ENCODE measurements at regions not wholly inside any gene's neighbourhood (a gene's known extent, or its start where the extent isn't known, plus 50 kb on each side); places are given as distances from the start of the nearest gene placed in this dataset.
"Not testable (repeated sequence)": the region's sequence is repeated elsewhere in the genome, so short reads cannot be mapped to it uniquely, and the experiment has no call there.

- DNase-seq (ENCODE audit: low read depth) = no peak
Observed at GRCh38 chr1:187714470-187714869, 885.7 kb downstream of the PLA2G4A start.

GRCh38 chr1:187715483-187715882 lies 886.7 kb downstream of the PLA2G4A start:
- DNase-seq (ENCODE audit: low read depth) = no peak

GRCh38 chr1:187716160-187716559 lies 887.4 kb downstream of the PLA2G4A start:
- no peak for DNase-seq (ENCODE audit: low read depth)

GRCh38 chr1:187718527-187718926 lies 889.8 kb downstream of the PLA2G4A start:
- no peak for DNase-seq (ENCODE audit: low read depth)

- no peak for DNase-seq (ENCODE audit: low read depth)
Observed at GRCh38 chr1:187721216-187721615, 892.5 kb downstream of the PLA2G4A start.

GRCh38 chr1:187725216-187725615 lies 896.5 kb downstream of the PLA2G4A start:
- no peak for DNase-seq (ENCODE audit: low read depth)

- no peak for DNase-seq (ENCODE audit: low read depth)
Observed at GRCh38 chr1:187733232-187733631, 904.5 kb downstream of the PLA2G4A start.

- no peak for DNase-seq (ENCODE audit: low read depth)
Observed at GRCh38 chr1:187734427-187734826, 905.7 kb downstream of the PLA2G4A start.

GRCh38 chr1:187744665-187745064 lies 915.9 kb downstream of the PLA2G4A start:
- no peak for DNase-seq (ENCODE audit: low read depth)

- no peak for DNase-seq (ENCODE audit: low read depth)
Observed at GRCh38 chr1:187755536-187755935, 926.8 kb downstream of the PLA2G4A start.

GRCh38 chr1:187756684-187757083 lies 927.9 kb downstream of the PLA2G4A start:
- DNase-seq (ENCODE audit: low read depth) = not testable (repeated sequence)

GRCh38 chr1:187759825-187760333 lies 931.1 kb downstream of the PLA2G4A start:
- DNase-seq (ENCODE audit: low read depth) = no peak

- no peak for DNase-seq (ENCODE audit: low read depth)
Observed at GRCh38 chr1:187762118-187762517, 933.4 kb downstream of the PLA2G4A start.

- no peak for DNase-seq (ENCODE audit: low read depth)
Observed at GRCh38 chr1:187763465-187763864, 934.7 kb downstream of the PLA2G4A start.

GRCh38 chr1:187763976-187764375 lies 935.2 kb downstream of the PLA2G4A start:
- DNase-seq (ENCODE audit: low read depth) = no peak

GRCh38 chr1:187771396-187771795 lies 942.6 kb downstream of the PLA2G4A start:
- DNase-seq (ENCODE audit: low read depth) = no peak

GRCh38 chr1:187773168-187773567 lies 944.4 kb downstream of the PLA2G4A start:
- no peak for DNase-seq (ENCODE audit: low read depth)

- DNase-seq (ENCODE audit: low read depth) = no peak
Observed at GRCh38 chr1:187787736-187788135, 959.0 kb downstream of the PLA2G4A start.

- DNase-seq (ENCODE audit: low read depth) = no peak
Observed at GRCh38 chr1:187788718-187789117, 960.0 kb downstream of the PLA2G4A start.

- no peak for DNase-seq (ENCODE audit: low read depth)
Observed at GRCh38 chr1:187790724-187791123, 962.0 kb downstream of the PLA2G4A start.

GRCh38 chr1:187794561-187794960 lies 965.8 kb downstream of the PLA2G4A start:
- no peak for DNase-seq (ENCODE audit: low read depth)

GRCh38 chr1:187809549-187809948 lies 980.8 kb downstream of the PLA2G4A start:
- no peak for DNase-seq (ENCODE audit: low read depth)

GRCh38 chr1:187816646-187817045 lies 987.9 kb downstream of the PLA2G4A start:
- DNase-seq (ENCODE audit: low read depth) = no peak

- no peak for DNase-seq (ENCODE audit: low read depth)
Observed at GRCh38 chr1:187817782-187818181, 989.0 kb downstream of the PLA2G4A start.

GRCh38 chr1:187819086-187819485 lies 990.3 kb downstream of the PLA2G4A start:
- no peak for DNase-seq (ENCODE audit: low read depth)

Measured in RPMI7951 (cell line).